ENCODE measurements at regions not wholly inside any gene's neighbourhood (a gene's known extent, or its start where the extent isn't known, plus 50 kb on each side); places are given as distances from the start of the nearest gene placed in this dataset.
"Not testable (repeated sequence)": the region's sequence is repeated elsewhere in the genome, so short reads cannot be mapped to it uniquely, and the experiment has no call there.

GRCh38 chr13:82164780-82165395 lies 1717.4 kb downstream of the SLITRK1 start:
- H3K27ac ChIP-seq (ENCODE audit: low read length); H3K36me3 ChIP-seq (ENCODE audit: control insufficient read depth, insufficient read depth, low read length); DNase-seq; H3K27me3 ChIP-seq (ENCODE audit: control insufficient read depth, insufficient read depth, low read length); H3K4me1 ChIP-seq (ENCODE audit: control insufficient read depth, insufficient read depth, low read length); H3K4me3 ChIP-seq (ENCODE audit: low read length): not testable (repeated sequence)
- H3K9me3 ChIP-seq (ENCODE audit: control insufficient read depth, low read depth, low read length) = peaks cover 15% of the 10 kb centered on the region
- WGBS (ENCODE audit: insufficient coverage, low lambda C conversion rate) = no CpG with 5 or more reads among the region's 31 CpGs

- H3K27me3 ChIP-seq (ENCODE audit: control insufficient read depth, insufficient read depth, low read length) = no peaks in the 10 kb centered on the region
- DNase-seq = no peak
- H3K9me3 ChIP-seq (ENCODE audit: control insufficient read depth, low read depth, low read length) = no peaks in the 10 kb centered on the region
- no peak overlapping the region for H3K4me3 ChIP-seq (ENCODE audit: low read length)
- no peaks in the 10 kb centered on the region for H3K4me1 ChIP-seq (ENCODE audit: control insufficient read depth, insufficient read depth, low read length)
- no peak overlapping the region for H3K27ac ChIP-seq (ENCODE audit: low read length)
- H3K36me3 ChIP-seq (ENCODE audit: control insufficient read depth, insufficient read depth, low read length) = no peaks in the 10 kb centered on the region
These were observed 1734.7 kb downstream of the SLITRK1 start for GRCh38 chr13:82147526-82147925.

GRCh38 chr13:82136880-82137279 lies 1745.4 kb downstream of the SLITRK1 start:
- Histone ChIP-seq H3K36me3 (ENCODE audit: control insufficient read depth, insufficient read depth, low read length) (no peaks in the 10 kb centered on the region), H3K27ac (ENCODE audit: low read length) (no peak overlapping the region), H3K4me3 (ENCODE audit: low read length) (no peak overlapping the region), H3K27me3 (ENCODE audit: control insufficient read depth, insufficient read depth, low read length) (no peaks in the 10 kb centered on the region), H3K4me1 (ENCODE audit: control insufficient read depth, insufficient read depth, low read length) (no peaks in the 10 kb centered on the region), H3K9me3 (ENCODE audit: control insufficient read depth, low read depth, low read length) (no peaks in the 10 kb centered on the region)
- no CpG with 5 or more reads among the region's 2 CpGs for WGBS (ENCODE audit: insufficient coverage, low lambda C conversion rate)
- DNase-seq = no peak

- Histone ChIP-seq H3K9me3 (ENCODE audit: control insufficient read depth, low read depth, low read length) (no peaks in the 10 kb centered on the region), H3K4me1 (ENCODE audit: control insufficient read depth, insufficient read depth, low read length) (no peaks in the 10 kb centered on the region), H3K4me3 (ENCODE audit: low read length) (no peak overlapping the region), H3K27ac (ENCODE audit: low read length) (no peak overlapping the region), H3K27me3 (ENCODE audit: control insufficient read depth, insufficient read depth, low read length) (no peaks in the 10 kb centered on the region), H3K36me3 (ENCODE audit: control insufficient read depth, insufficient read depth, low read length) (no peaks in the 10 kb centered on the region)
- 50% methylated on average over 1 of the region's 1 CpG for WGBS (ENCODE audit: insufficient coverage, low lambda C conversion rate)
- no peak for DNase-seq
These were observed 1753.0 kb downstream of the SLITRK1 start for GRCh38 chr13:82129281-82129680.

GRCh38 chr13:82118589-82118988 lies 1763.7 kb downstream of the SLITRK1 start:
- Histone ChIP-seq H3K4me1 (ENCODE audit: control insufficient read depth, insufficient read depth, low read length) (no peaks in the 10 kb centered on the region), H3K36me3 (ENCODE audit: control insufficient read depth, insufficient read depth, low read length) (no peaks in the 10 kb centered on the region), H3K27me3 (ENCODE audit: control insufficient read depth, insufficient read depth, low read length) (no peaks in the 10 kb centered on the region), H3K27ac (ENCODE audit: low read length) (no peak overlapping the region), H3K4me3 (ENCODE audit: low read length) (no peak overlapping the region), H3K9me3 (ENCODE audit: control insufficient read depth, low read depth, low read length) (peaks cover 4% of the 10 kb centered on the region)
- no peak for DNase-seq
- 96% methylated on average over 3 of the region's 5 CpGs for WGBS (ENCODE audit: insufficient coverage, low lambda C conversion rate)

- no peak overlapping the region for H3K27ac ChIP-seq (ENCODE audit: low read length)
- WGBS (ENCODE audit: insufficient coverage, low lambda C conversion rate) = 100% methylated on average over 1 of the region's 1 CpG
- H3K4me1 ChIP-seq (ENCODE audit: control insufficient read depth, insufficient read depth, low read length) = no peaks in the 10 kb centered on the region
- DNase-seq = no peak
- no peaks in the 10 kb centered on the region for H3K27me3 ChIP-seq (ENCODE audit: control insufficient read depth, insufficient read depth, low read length)
- H3K9me3 ChIP-seq (ENCODE audit: control insufficient read depth, low read depth, low read length) = peaks cover 4% of the 10 kb centered on the region
- H3K4me3 ChIP-seq (ENCODE audit: low read length) = no peak overlapping the region
- H3K36me3 ChIP-seq (ENCODE audit: control insufficient read depth, insufficient read depth, low read length) = no peaks in the 10 kb centered on the region
These were observed 1765.8 kb downstream of the SLITRK1 start for GRCh38 chr13:82116422-82116989.

- no peak for DNase-seq
- H3K9me3 ChIP-seq (ENCODE audit: control insufficient read depth, low read depth, low read length) = peaks cover 4% of the 10 kb centered on the region
- no peak overlapping the region for H3K4me3 ChIP-seq (ENCODE audit: low read length)
- WGBS (ENCODE audit: insufficient coverage, low lambda C conversion rate) = 100% methylated on average over 1 of the region's 3 CpGs
- no peaks in the 10 kb centered on the region for H3K36me3 ChIP-seq (ENCODE audit: control insufficient read depth, insufficient read depth, low read length)
- no peak overlapping the region for H3K27ac ChIP-seq (ENCODE audit: low read length)
- no peaks in the 10 kb centered on the region for H3K4me1 ChIP-seq (ENCODE audit: control insufficient read depth, insufficient read depth, low read length)
- no peaks in the 10 kb centered on the region for H3K27me3 ChIP-seq (ENCODE audit: control insufficient read depth, insufficient read depth, low read length)
These were observed 1766.9 kb downstream of the SLITRK1 start for GRCh38 chr13:82115391-82115790.

GRCh38 chr13:82096256-82096655 lies 1755.3 kb upstream of the SPRY2 start:
- H3K36me3 ChIP-seq (ENCODE audit: control insufficient read depth, insufficient read depth, low read length) = no peaks in the 10 kb centered on the region
- 50% methylated on average over 2 of the region's 5 CpGs for WGBS (ENCODE audit: insufficient coverage, low lambda C conversion rate)
- H3K4me1 ChIP-seq (ENCODE audit: control insufficient read depth, insufficient read depth, low read length) = no peaks in the 10 kb centered on the region
- H3K27ac ChIP-seq (ENCODE audit: low read length) = no peak overlapping the region
- no peaks in the 10 kb centered on the region for H3K9me3 ChIP-seq (ENCODE audit: control insufficient read depth, low read depth, low read length)
- no peak for DNase-seq
- H3K4me3 ChIP-seq (ENCODE audit: low read length) = no peak overlapping the region
- no peaks in the 10 kb centered on the region for H3K27me3 ChIP-seq (ENCODE audit: control insufficient read depth, insufficient read depth, low read length)

GRCh38 chr13:82092312-82092711 lies 1751.4 kb upstream of the SPRY2 start:
- H3K36me3 ChIP-seq (ENCODE audit: control insufficient read depth, insufficient read depth, low read length) = no peaks in the 10 kb centered on the region

GRCh38 chr13:82088781-82089180 lies 1747.9 kb upstream of the SPRY2 start:
- no peak overlapping the region for H3K4me3 ChIP-seq (ENCODE audit: low read length)
- DNase-seq = no peak
- H3K27ac ChIP-seq (ENCODE audit: low read length) = no peak overlapping the region
- H3K36me3 ChIP-seq (ENCODE audit: control insufficient read depth, insufficient read depth, low read length) = no peaks in the 10 kb centered on the region
- 86% methylated on average over 1 of the region's 1 CpG for WGBS (ENCODE audit: insufficient coverage, low lambda C conversion rate)
- H3K27me3 ChIP-seq (ENCODE audit: control insufficient read depth, insufficient read depth, low read length) = no peaks in the 10 kb centered on the region
- H3K9me3 ChIP-seq (ENCODE audit: control insufficient read depth, low read depth, low read length) = no peaks in the 10 kb centered on the region
- no peaks in the 10 kb centered on the region for H3K4me1 ChIP-seq (ENCODE audit: control insufficient read depth, insufficient read depth, low read length)

More at GRCh38 chr13:82092312-82092711, 1751.4 kb upstream of the SPRY2 start:
- H3K27ac ChIP-seq (ENCODE audit: low read length) = no peak overlapping the region
- no peak for DNase-seq
- 83% methylated on average over 1 of the region's 3 CpGs for WGBS (ENCODE audit: insufficient coverage, low lambda C conversion rate)
- no peaks in the 10 kb centered on the region for H3K9me3 ChIP-seq (ENCODE audit: control insufficient read depth, low read depth, low read length)
- no peak overlapping the region for H3K4me3 ChIP-seq (ENCODE audit: low read length)
- no peaks in the 10 kb centered on the region for H3K4me1 ChIP-seq (ENCODE audit: control insufficient read depth, insufficient read depth, low read length)
- no peaks in the 10 kb centered on the region for H3K27me3 ChIP-seq (ENCODE audit: control insufficient read depth, insufficient read depth, low read length)

- Histone ChIP-seq H3K4me3 (ENCODE audit: low read length) (no peak overlapping the region), H3K36me3 (ENCODE audit: control insufficient read depth, insufficient read depth, low read length) (no peaks in the 10 kb centered on the region), H3K9me3 (ENCODE audit: control insufficient read depth, low read depth, low read length) (no peaks in the 10 kb centered on the region), H3K27ac (ENCODE audit: low read length) (no peak overlapping the region), H3K4me1 (ENCODE audit: control insufficient read depth, insufficient read depth, low read length) (no peaks in the 10 kb centered on the region), H3K27me3 (ENCODE audit: control insufficient read depth, insufficient read depth, low read length) (no peaks in the 10 kb centered on the region)
- WGBS (ENCODE audit: insufficient coverage, low lambda C conversion rate) = 100% methylated on average over 2 of the region's 5 CpGs
- DNase-seq = no peak
These were observed 1735.6 kb upstream of the SPRY2 start for GRCh38 chr13:82076496-82076895.
